SU-DHL-6 (cell line): ENCODE measurements at regions not wholly inside any gene's neighbourhood (a gene's known extent, or its start where the extent isn't known, plus 50 kb on each side); places are given as distances from the start of the nearest gene placed in this dataset.

Experiments used
- H2AFZ ChIP-seq: fragments of 200-600 bp; sonication (generic); 2 replicates; pipeline ENCODE4 v1.6.1; 2014; ENCODE audit warnings: low read depth, mild to moderate bottlenecking, moderate library complexity, mixed read lengths, antibody characterized with exemption, low read length; ENCODE audit not compliant: severe bottlenecking
- H3F3A ChIP-seq: fragments of 200-600 bp; shearing (Covaris generic); 2 replicates; pipeline ENCODE4 v1.6.0; 2016; ENCODE audit warnings: antibody characterized with exemption, mild to moderate bottlenecking; ENCODE audit not compliant: insufficient read depth
- H3K27ac ChIP-seq: fragments of 200-600 bp; sonication (generic); 2 replicates; pipeline ENCODE4 v1.5.1; 2016; ENCODE audit warnings: low read depth, mild to moderate bottlenecking, low read length, moderate library complexity, mixed read lengths
- H3K27me3 ChIP-seq: fragments of 200-600 bp; sonication (generic), shearing (Covaris generic); 2 replicates; pipeline ENCODE4 v1.6.0; 2014; ENCODE audit warnings: mild to moderate bottlenecking, low read length
- H3K36me3 ChIP-seq: fragments of 200-600 bp; sonication (generic); 2 replicates; pipeline ENCODE4 v1.6.1; 2014; ENCODE audit warnings: mild to moderate bottlenecking, low read length, mixed read lengths
- H3K4me2 ChIP-seq: fragments of 300-600, 200-600 bp; shearing (Covaris generic), sonication (generic); 2 replicates; pipeline ENCODE4 v1.6.0; 2014; ENCODE audit warnings: low read length, low read depth, mild to moderate bottlenecking; ENCODE audit not compliant: poor library complexity, severe bottlenecking
- H3K4me3 ChIP-seq: fragments of 200-600 bp; sonication (generic); 2 replicates; pipeline ENCODE4 v1.5.1; 2014; ENCODE audit warnings: antibody characterized with exemption, low read length, mild to moderate bottlenecking, mixed read lengths; ENCODE audit not compliant: insufficient read depth, poor library complexity, severe bottlenecking
- H3K79me2 ChIP-seq: fragments of 200-600 bp; sonication (generic); 2 replicates; pipeline ENCODE4 v1.6.1; 2014; ENCODE audit warnings: mild to moderate bottlenecking, low read length, moderate library complexity; ENCODE audit not compliant: insufficient read depth
- H3K9ac ChIP-seq: fragments of 200-600 bp; sonication (generic); 2 replicates; pipeline ENCODE4 v1.7.0; 2014; ENCODE audit warnings: mild to moderate bottlenecking, low read length
- H3K9me2 ChIP-seq: fragments of 200-600 bp; sonication (generic); replicated peaks from 2 replicates; pipeline ENCODE4 v1.6.1; 2014; ENCODE audit warnings: low read length; ENCODE audit not compliant: insufficient read depth
- H3K9me3 ChIP-seq: fragments of 200-600 bp; sonication (generic); 2 replicates; pipeline ENCODE4 v1.6.1; 2014; ENCODE audit warnings: low read length, mixed read lengths; ENCODE audit not compliant: insufficient read depth
- H4K20me1 ChIP-seq: fragments of 200-600 bp; sonication (generic); 2 replicates; pipeline ENCODE4 v1.6.1; 2014; ENCODE audit warnings: low read depth, mild to moderate bottlenecking, antibody characterized with exemption, low read length, moderate library complexity, mixed read lengths
- CTCF ChIP-seq: fragments of 200-600 bp; sonication (generic); IDR thresholded peaks from one replicate; pipeline ENCODE4 v1.5.1; 2017; ENCODE audit warnings: antibody characterized with exemption, mild to moderate bottlenecking, low read length, moderate library complexity; ENCODE audit not compliant: insufficient read depth, poor library complexity, severe bottlenecking
- EZH2phosphoT487 ChIP-seq: fragments of 200-600 bp; sonication (generic), shearing (Covaris generic); conservative IDR thresholded peaks from 2 replicates; pipeline ENCODE4 v1.6.1; 2018; ENCODE audit warnings: mild to moderate bottlenecking, antibody characterized with exemption, low read length, moderate library complexity, mixed read lengths

DNA sequence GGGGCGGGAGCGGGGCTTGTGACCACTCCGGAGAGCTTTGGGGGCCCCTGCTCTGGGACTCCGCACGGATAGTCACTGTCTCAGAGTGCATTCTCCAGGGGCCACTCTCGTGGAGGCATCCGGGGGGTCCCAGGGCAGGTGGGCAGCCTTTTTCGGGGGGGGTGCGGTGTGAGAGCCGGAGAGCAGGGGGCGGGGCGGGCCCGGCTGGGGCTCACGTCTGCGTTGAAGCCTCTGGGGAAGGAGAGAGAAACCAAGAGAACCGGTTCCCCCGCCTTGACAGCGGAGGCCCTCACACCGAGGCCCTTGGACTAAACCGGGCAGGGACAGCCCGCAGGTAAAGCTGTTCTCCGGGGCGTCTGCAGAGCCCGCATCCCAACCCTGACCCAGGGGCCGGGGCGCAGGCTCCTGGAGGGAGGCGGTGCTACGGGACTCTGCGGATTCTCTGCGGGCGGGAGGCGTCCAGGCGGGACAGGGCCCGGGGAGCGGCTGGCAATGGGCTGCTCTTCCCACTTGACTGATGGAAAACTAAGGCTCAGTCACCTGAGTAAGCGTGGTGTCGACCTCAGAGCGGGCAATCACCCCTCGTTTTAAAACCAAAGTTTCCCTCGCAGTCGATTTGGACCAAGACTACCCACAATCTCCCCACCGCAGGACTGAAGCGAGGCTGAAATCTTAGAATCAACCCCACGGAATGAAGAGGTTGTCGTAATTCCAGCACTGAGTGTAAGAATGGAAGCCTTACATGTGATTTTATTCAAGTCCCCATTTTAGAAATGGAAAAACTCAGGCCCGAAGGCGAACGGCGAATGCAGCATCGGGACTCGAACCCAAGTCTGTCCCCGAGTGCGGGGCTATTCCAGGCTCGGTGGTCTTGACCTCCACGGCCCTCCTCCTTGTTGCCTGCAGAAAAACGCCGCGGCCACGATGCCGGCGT lies 49.6 kb upstream of the AMZ2 start:
- no peak overlapping the region for H3K9ac ChIP-seq
- no peaks in the 10 kb centered on the region for H3K9me2 ChIP-seq
- no peak overlapping the region for H2AFZ ChIP-seq
- H3K27me3 ChIP-seq: no peaks in the 10 kb centered on the region
- no peak overlapping the region for H3K4me3 ChIP-seq
- TF ChIP-seq EZH2phosphoT487: no peak
- no peak for TF ChIP-seq CTCF
- H3K27ac ChIP-seq: no peak overlapping the region
- peaks cover 32% of the 10 kb centered on the region for H3F3A ChIP-seq
- no peaks in the 10 kb centered on the region for H3K9me3 ChIP-seq
- no peaks in the 10 kb centered on the region for H3K79me2 ChIP-seq
- H4K20me1 ChIP-seq: peaks cover 5% of the 10 kb centered on the region; the same call in 1 of the 2 replicates
- H3K4me2 ChIP-seq: no peak overlapping the region
- peaks cover 5% of the 10 kb centered on the region; the same call in 1 of the 2 replicates for H3K36me3 ChIP-seq
